Prostate gland (tissue), 2 donors: ENCODE measurements at regions not wholly inside any gene's neighbourhood (a gene's known extent, or its start where the extent isn't known, plus 50 kb on each side); places are given as distances from the start of the nearest gene placed in this dataset.

ENCODE experiments used
- DNase-seq: peaks from one replicate; pipeline ENCODE4 v3.0.0-alpha.2; 2019; ENCODE audit warnings: low spot score
- H3K27ac ChIP-seq, 2 donors: fragments of 200-600 bp; sonication (generic); 2 replicates each; pipeline ENCODE4 v1.5.1; 2017 to 2019
- H3K27me3 ChIP-seq: fragments of 200-600 bp; sonication (generic); replicated peaks from 2 replicates; pipeline ENCODE4 v1.5.1; 2019; ENCODE audit not compliant: insufficient read depth
- H3K36me3 ChIP-seq, 2 donors: fragments of 200-600 bp; sonication (generic); 1 replicate in 1 of 2; 2 replicates in 1 of 2; pipeline versions ENCODE4 v1.5.1 to v1.8.1; 2017 to 2019
- H3K4me1 ChIP-seq: fragments of 200-600 bp; sonication (generic); replicated peaks from 2 replicates; pipeline ENCODE4 v1.5.1; 2019
- H3K4me3 ChIP-seq, 2 donors: fragments of 200-600 bp; sonication (generic); 2 replicates each; pipeline ENCODE4 v1.5.1; 2017 to 2019
- H3K9me3 ChIP-seq: fragments of 200-600 bp; sonication (generic); 2 replicates; pipeline ENCODE4 v1.5.1; 2017
- POLR2A ChIP-seq: fragments of 450-650 bp; IDR thresholded peaks from one replicate; pipeline ENCODE4 v1.6.1; 2016; ENCODE audit warnings: antibody characterized with exemption, mild to moderate bottlenecking
- POLR2AphosphoS5 ChIP-seq: sonication (generic); formaldehyde crosslinking; IDR thresholded peaks from one replicate; pipeline ENCODE4 v1.6.1; 2017; ENCODE audit warnings: antibody characterized with exemption
- WGBS: methylation state at CpG from one replicate; pipeline ENCODE4 v1.1.5; 2018; 5-methylcytosine and 5-hydroxymethylcytosine counted together
- intact Hi-C: fragments of 100-400 bp; cut with DNase I; formaldehyde crosslinking; loops from one replicate; pipeline ENCODE4 v1.14.2; 2022
- TF ChIP-seq, protein P1 (sequence below), 4 experiments: fragments of 200-600 bp in 2 of 4; fragments of 450-650 bp in 2 of 4; sonication (generic) in 2 of 4; IDR thresholded peaks; 1 replicate in 3 of 4; 2 replicates in 1 of 4; pipeline ENCODE4 v1.5.1; 2016 to 2019; ENCODE audit warnings: antibody characterized with exemption in 4 of 4, mild to moderate bottlenecking in 2 of 4, moderate library complexity in 2 of 4

GRCh38 chr2:58971511-58972360 is 730.6 kb upstream of the FANCL start:
- Histone ChIP-seq H3K36me3 (no peaks in the 10 kb centered on the region), H3K4me1 (no peaks in the 10 kb centered on the region), H3K9me3 (no peaks in the 10 kb centered on the region), H3K4me3 (no peak overlapping the region), H3K27me3 (no peaks in the 10 kb centered on the region), H3K27ac (no peak overlapping the region)
- TF ChIP-seq, protein P1, sequence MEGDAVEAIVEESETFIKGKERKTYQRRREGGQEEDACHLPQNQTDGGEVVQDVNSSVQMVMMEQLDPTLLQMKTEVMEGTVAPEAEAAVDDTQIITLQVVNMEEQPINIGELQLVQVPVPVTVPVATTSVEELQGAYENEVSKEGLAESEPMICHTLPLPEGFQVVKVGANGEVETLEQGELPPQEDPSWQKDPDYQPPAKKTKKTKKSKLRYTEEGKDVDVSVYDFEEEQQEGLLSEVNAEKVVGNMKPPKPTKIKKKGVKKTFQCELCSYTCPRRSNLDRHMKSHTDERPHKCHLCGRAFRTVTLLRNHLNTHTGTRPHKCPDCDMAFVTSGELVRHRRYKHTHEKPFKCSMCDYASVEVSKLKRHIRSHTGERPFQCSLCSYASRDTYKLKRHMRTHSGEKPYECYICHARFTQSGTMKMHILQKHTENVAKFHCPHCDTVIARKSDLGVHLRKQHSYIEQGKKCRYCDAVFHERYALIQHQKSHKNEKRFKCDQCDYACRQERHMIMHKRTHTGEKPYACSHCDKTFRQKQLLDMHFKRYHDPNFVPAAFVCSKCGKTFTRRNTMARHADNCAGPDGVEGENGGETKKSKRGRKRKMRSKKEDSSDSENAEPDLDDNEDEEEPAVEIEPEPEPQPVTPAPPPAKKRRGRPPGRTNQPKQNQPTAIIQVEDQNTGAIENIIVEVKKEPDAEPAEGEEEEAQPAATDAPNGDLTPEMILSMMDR (IDR thresholded peaks at IDR 0.05), result no peak
- TF ChIP-seq POLR2AphosphoS5, result no peak
- TF ChIP-seq POLR2A, result no peak
- intact Hi-C loops, result no loop called here
- WGBS, result 91% methylated on average over 14 of the region's 14 CpGs
- no peak for DNase-seq

- no peak for DNase-seq
- Histone ChIP-seq H3K9me3 (no peaks in the 10 kb centered on the region), H3K36me3 (no peaks in the 10 kb centered on the region), H3K4me3 (no peak overlapping the region), H3K4me1 (no peaks in the 10 kb centered on the region), H3K27ac (no peak overlapping the region), H3K27me3 (no peaks in the 10 kb centered on the region)
- TF ChIP-seq POLR2A (no peak), POLR2AphosphoS5 (no peak)
- TF ChIP-seq, protein P1 (IDR thresholded peaks at IDR 0.05), result no peak
- intact Hi-C loops, result no loop called here
- WGBS, result 95% methylated on average over 4 of the region's 4 CpGs
Observed at GRCh38 chr2:58970365-58970764, 729.2 kb upstream of the FANCL start.

DNA sequence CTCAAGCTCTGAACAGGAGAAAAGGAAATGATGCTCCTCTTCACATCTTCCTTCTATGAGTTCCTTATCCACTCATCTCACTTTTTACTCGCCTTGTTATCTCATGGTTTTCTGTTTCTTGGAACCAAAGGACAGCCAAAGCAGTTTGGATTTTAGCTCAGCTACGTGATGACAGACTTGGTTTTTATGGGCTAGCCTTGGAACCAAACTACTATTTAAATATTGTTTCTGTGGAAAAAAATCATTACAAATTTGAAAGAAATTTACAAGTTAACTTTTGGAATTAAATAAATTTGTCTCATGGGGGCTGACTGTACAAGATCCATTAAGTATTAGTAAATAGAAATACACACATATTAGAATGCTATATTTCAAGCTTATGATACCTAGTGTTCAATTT is 727.8 kb upstream of the FANCL start:
- no peaks in the 10 kb centered on the region for H3K9me3 ChIP-seq
- 81% methylated on average over 2 of the region's 2 CpGs for WGBS
- TF ChIP-seq POLR2A (no peak), POLR2AphosphoS5 (no peak)
- TF ChIP-seq, protein P1 (IDR thresholded peaks at IDR 0.05), result no peak
- H3K36me3 ChIP-seq, result no peaks in the 10 kb centered on the region
- H3K4me3 ChIP-seq, result no peak overlapping the region
- intact Hi-C loops, result no loop called here
- DNase-seq, result no peak
- H3K4me1 ChIP-seq, result no peaks in the 10 kb centered on the region
- H3K27ac ChIP-seq, result no peak overlapping the region
- H3K27me3 ChIP-seq, result no peaks in the 10 kb centered on the region

- intact Hi-C loops, result no loop called here
- TF ChIP-seq, protein P1 (IDR thresholded peaks at IDR 0.05), result no peak
- no peak for TF ChIP-seq POLR2A
- TF ChIP-seq POLR2AphosphoS5, result no peak
- no peaks in the 10 kb centered on the region for H3K27me3 ChIP-seq
- no peak overlapping the region for H3K4me3 ChIP-seq
- WGBS, result 45% methylated on average over 5 of the region's 5 CpGs
- H3K4me1 ChIP-seq, result no peaks in the 10 kb centered on the region
- no peak overlapping the region for H3K27ac ChIP-seq
- H3K9me3 ChIP-seq, result no peaks in the 10 kb centered on the region
- no peak for DNase-seq
- no peaks in the 10 kb centered on the region for H3K36me3 ChIP-seq
Observed at GRCh38 chr2:58967736-58968135, 726.6 kb upstream of the FANCL start.

- Histone ChIP-seq H3K4me1 (no peaks in the 10 kb centered on the region), H3K4me3 (no peak overlapping the region), H3K9me3 (no peaks in the 10 kb centered on the region), H3K36me3 (no peaks in the 10 kb centered on the region), H3K27ac (no peak overlapping the region), H3K27me3 (no peaks in the 10 kb centered on the region)
- intact Hi-C loops, result no loop called here
- DNase-seq, result no peak
- no peak for TF ChIP-seq POLR2AphosphoS5
- no peak for TF ChIP-seq POLR2A
- TF ChIP-seq, protein P1 (IDR thresholded peaks at IDR 0.05), result no peak
- WGBS, result 48% methylated on average over 2 of the region's 2 CpGs
Observed at GRCh38 chr2:58965602-58966001, 724.5 kb upstream of the FANCL start.
